ENCODE measurements at regions not wholly inside any gene's neighbourhood (a gene's known extent, or its start where the extent isn't known, plus 50 kb on each side); places are given as distances from the start of the nearest gene placed in this dataset.

- no peak overlapping the region for H3K27ac Mint-ChIP-seq (ENCODE audit: unreplicated experiment)
- CTCF ChIA-PET = no interaction called here
These were observed 50.1 kb upstream of the STT3B start for GRCh38 chr3:31482493-31483200.

More at GRCh38 chr3:31482493-31483200, 50.1 kb upstream of the STT3B start:
- intact Hi-C loops (cut with micrococcal nuclease; ENCODE audit: unreplicated experiment) = no loop called here
- no peak for DNase-seq
- Mint-ChIP-seq H3K4me1 (ENCODE audit: low read depth, unreplicated experiment) (peaks cover 15% of the 10 kb centered on the region), H3K27me3 (ENCODE audit: insufficient read depth, unreplicated experiment) (no peaks in the 10 kb centered on the region), H3K4me3 (ENCODE audit: unreplicated experiment) (no peak overlapping the region), H3K36me3 (ENCODE audit: insufficient read depth, unreplicated experiment) (no peaks in the 10 kb centered on the region), H3K9me3 (ENCODE audit: unreplicated experiment) (peaks cover 16% of the 10 kb centered on the region)
- Histone ChIP-seq H3K9me3 (no peaks in the 10 kb centered on the region), H3K4me1 (peaks cover 9% of the 10 kb centered on the region), H3K4me3 (ENCODE audit: low read depth, low read length) (no peak overlapping the region), H3K36me3 (ENCODE audit: control insufficient read depth, insufficient read depth, low read length) (no peaks in the 10 kb centered on the region), H3K27me3 (replicated peaks; ENCODE audit: control insufficient read depth, insufficient read depth, low read length) (no peaks in the 10 kb centered on the region)
- no TSS peak for BruUV-seq (replicated peaks)
- TF ChIP-seq, protein P1, sequence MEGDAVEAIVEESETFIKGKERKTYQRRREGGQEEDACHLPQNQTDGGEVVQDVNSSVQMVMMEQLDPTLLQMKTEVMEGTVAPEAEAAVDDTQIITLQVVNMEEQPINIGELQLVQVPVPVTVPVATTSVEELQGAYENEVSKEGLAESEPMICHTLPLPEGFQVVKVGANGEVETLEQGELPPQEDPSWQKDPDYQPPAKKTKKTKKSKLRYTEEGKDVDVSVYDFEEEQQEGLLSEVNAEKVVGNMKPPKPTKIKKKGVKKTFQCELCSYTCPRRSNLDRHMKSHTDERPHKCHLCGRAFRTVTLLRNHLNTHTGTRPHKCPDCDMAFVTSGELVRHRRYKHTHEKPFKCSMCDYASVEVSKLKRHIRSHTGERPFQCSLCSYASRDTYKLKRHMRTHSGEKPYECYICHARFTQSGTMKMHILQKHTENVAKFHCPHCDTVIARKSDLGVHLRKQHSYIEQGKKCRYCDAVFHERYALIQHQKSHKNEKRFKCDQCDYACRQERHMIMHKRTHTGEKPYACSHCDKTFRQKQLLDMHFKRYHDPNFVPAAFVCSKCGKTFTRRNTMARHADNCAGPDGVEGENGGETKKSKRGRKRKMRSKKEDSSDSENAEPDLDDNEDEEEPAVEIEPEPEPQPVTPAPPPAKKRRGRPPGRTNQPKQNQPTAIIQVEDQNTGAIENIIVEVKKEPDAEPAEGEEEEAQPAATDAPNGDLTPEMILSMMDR (IDR thresholded peaks at IDR 0.05; ENCODE audit: insufficient read depth in 1 of 2, low read depth in 1 of 2, low read length in 1 of 2, severe bottlenecking in 1 of 2, unreplicated experiment in 1 of 2) = no peak
- POLR2A ChIA-PET = interaction anchor here (0.7 kb wide), 1 partner anchor 213 kb away, joined by 4 read pairs; no protein-coding TSS in a partner anchor

Small RNA genes lying in the stretch of these regions (microRNA-seq; reads per million reads assigned to microRNA genes)
- 156 reads per million, percentile 74 among the genes with 10 or more reads in this experiment for gene MIR466
